RWPE1 (cell line): ENCODE measurements at regions not wholly inside any gene's neighbourhood (a gene's known extent, or its start where the extent isn't known, plus 50 kb on each side); places are given as distances from the start of the nearest gene placed in this dataset.

Source experiments
- CTCF ChIA-PET: fragments of 350-600 bp; sonication (Branson Sonifier 250); formaldehyde crosslinking; extraction: SDS; loops from one replicate; lab custom pipeline; 2021; lab: Yijun Ruan, JAX
- POLR2A ChIA-PET: fragments of 400-600 bp; formaldehyde crosslinking; extraction: SDS; loops from one replicate; lab custom pipeline; 2020; ENCODE audit warnings: antibody characterized with exemption; ENCODE audit not compliant: low non-redundant PET; lab: Yijun Ruan, JAX
- DNase-seq: peaks from one replicate; pipeline ENCODE4 v3.0.0; 2012; ENCODE audit warnings: low spot score
- H3K27ac ChIP-seq: fragments of 450-650 bp; 2 replicates; pipeline ENCODE4 v1.5.1; 2017
- CTCF ChIP-seq: fragments of 450-650 bp; conservative IDR thresholded peaks from 2 replicates; pipeline ENCODE4 v1.5.1; 2017; ENCODE audit warnings: low read depth, mild to moderate bottlenecking

DNA sequence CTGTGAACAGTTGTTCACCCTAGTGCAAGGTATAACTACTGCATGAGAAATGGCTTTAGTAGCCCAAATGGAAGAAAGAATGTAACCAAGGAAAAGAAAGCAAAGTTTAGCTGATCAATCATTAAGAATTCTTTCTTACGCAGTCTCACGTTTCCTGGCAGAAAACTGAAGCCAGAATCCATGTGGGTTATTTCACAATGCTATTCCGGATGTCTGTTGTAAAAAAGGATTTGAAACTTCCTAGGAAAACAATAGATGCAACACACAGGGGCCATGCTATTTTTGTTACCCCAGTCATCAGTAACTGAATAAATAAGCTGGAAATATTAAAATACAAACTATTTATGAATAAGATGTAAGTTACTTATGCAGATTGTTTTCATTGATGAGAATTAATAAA lies 802.5 kb downstream of the CDH8 start:
- CTCF ChIA-PET: no interaction called here
- TF ChIP-seq CTCF: no peak
- no peak overlapping the region for H3K27ac ChIP-seq
- POLR2A ChIA-PET: no interaction called here
- no peak for DNase-seq

GRCh38 chr16:61228371-61228770 lies 807.9 kb downstream of the CDH8 start:
- no peak for DNase-seq
- TF ChIP-seq CTCF: no peak
- POLR2A ChIA-PET: no interaction called here
- CTCF ChIA-PET: interaction anchor here (0.6 kb wide), 1 partner anchor 409 kb away, joined by 11 read pairs; no protein-coding TSS in a partner anchor
- no peak overlapping the region for H3K27ac ChIP-seq

GRCh38 chr16:61215605-61216004 lies 820.6 kb downstream of the CDH8 start:
- CTCF ChIA-PET: interaction anchor here (0.5 kb wide), 1 partner anchor 183 kb away, joined by 3 read pairs; no protein-coding TSS in a partner anchor
- no peak overlapping the region for H3K27ac ChIP-seq
- POLR2A ChIA-PET: no interaction called here
- no peak for TF ChIP-seq CTCF
- DNase-seq: no peak

GRCh38 chr16:61214780-61215179 lies 821.5 kb downstream of the CDH8 start:
- TF ChIP-seq CTCF: no peak
- H3K27ac ChIP-seq: no peak overlapping the region
- POLR2A ChIA-PET: no interaction called here
- CTCF ChIA-PET: no interaction called here
- no peak for DNase-seq

- no peak for DNase-seq
- TF ChIP-seq CTCF: no peak
- CTCF ChIA-PET: interaction anchor here (0.7 kb wide), 1 partner anchor 776 kb away, joined by 5 read pairs; no protein-coding TSS in a partner anchor
- POLR2A ChIA-PET: no interaction called here
- no peak overlapping the region for H3K27ac ChIP-seq
Observed at GRCh38 chr16:61210076-61210475, 826.2 kb downstream of the CDH8 start.

GRCh38 chr16:61195006-61195405 lies 841.2 kb downstream of the CDH8 start:
- POLR2A ChIA-PET: no interaction called here
- CTCF ChIA-PET: no interaction called here
- DNase-seq: no peak
- no peak overlapping the region for H3K27ac ChIP-seq
- TF ChIP-seq CTCF: no peak

- DNase-seq: no peak
- ChIA-PET POLR2A (no interaction called here), CTCF (no interaction called here)
- TF ChIP-seq CTCF: no peak
- no peak overlapping the region for H3K27ac ChIP-seq
Observed at GRCh38 chr16:61194573-61194972, 841.7 kb downstream of the CDH8 start.
